ENCODE measurements at regions not wholly inside any gene's neighbourhood (a gene's known extent, or its start where the extent isn't known, plus 50 kb on each side); places are given as distances from the start of the nearest gene placed in this dataset.

GRCh38 chr16:54722210-54722676 lies 208.4 kb upstream of the IRX5 start:
- no peak for DNase-seq

GRCh38 chr16:54720259-54720658 lies 210.4 kb upstream of the IRX5 start:
- DNase-seq, result no peak

DNA sequence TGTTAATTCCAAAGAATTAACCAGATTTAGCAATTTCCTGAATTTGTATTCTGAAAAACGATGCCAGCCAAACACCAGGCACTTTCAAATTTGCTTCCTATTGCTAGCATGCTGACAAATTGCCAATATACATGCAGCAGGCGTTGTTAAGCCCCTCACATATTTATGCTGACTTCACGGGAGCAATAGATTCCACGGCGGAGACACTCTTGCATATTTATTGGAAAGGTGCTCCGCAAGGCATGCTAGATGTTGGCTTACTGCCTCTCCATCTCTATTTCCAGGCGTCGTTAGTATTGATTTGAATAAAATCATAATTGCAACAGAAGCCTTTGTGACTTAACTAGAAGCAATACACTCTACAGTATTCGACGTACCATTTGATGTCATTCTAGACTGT lies 211.0 kb upstream of the IRX5 start:
- no peak for DNase-seq

DNA sequence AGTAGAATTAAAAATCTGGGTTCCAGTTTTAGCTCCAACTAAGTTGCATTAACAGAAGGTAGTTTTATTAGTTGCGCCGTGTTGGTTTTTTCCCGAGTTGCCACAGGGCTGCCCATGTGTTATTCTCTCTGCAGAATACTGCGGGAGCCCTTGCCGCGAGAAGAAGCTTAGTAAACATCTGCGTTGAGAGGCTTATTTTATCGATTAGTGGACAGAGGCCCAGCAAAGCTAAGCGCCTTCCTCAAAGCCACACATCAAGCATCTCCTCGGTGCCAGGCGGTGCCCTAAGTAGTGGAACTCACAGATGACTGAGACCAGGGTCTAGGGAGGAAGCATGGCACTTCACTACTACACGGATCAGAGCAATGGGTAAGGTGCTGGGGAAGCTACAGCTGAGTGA lies 212.3 kb upstream of the IRX5 start:
- no peak for DNase-seq

DNA sequence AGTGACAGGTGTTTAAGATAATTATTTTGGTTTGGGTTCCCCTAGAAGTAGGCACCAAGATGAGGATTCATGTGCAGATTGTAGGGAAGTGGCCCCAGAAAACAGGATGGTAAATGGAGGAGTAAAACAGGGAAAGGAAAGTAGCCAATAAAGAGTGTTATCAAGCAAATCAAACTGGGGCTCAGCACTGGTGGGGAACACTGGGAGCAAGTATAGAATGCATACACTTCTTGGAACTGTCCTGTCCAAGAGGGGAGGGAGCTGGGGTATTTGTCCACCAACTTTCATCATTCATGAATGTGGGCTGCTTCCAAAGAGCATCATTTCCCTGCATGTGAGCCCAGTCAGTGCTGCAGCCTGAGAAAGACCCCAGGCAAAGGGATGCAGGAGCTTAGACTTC lies 215.7 kb upstream of the IRX5 start:
- no peak for DNase-seq

GRCh38 chr16:54712866-54713265 lies 217.8 kb upstream of the IRX5 start:
- no peak for DNase-seq

- DNase-seq, result no peak
Measured at GRCh38 chr16:54707813-54708212, 222.9 kb upstream of the IRX5 start.

DNA sequence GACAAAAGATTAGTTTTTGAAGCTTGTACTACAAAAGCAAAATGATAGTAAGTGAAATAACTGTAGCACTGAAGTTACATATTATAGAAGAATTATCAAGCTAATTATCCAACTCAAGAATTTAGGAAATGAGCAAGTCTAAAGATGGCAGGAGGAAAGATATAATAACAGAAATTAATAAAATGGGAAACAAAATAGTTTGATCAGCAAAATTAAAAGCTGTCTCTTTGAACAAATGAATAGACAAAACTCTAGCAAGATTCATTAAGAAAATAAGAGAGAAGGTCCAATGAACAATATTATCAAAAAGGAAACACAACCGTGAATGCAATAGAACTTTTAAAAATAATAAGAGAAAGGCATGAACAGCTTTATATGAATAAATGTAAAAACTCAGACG lies 224.3 kb upstream of the IRX5 start:
- DNase-seq, result no peak

DNA sequence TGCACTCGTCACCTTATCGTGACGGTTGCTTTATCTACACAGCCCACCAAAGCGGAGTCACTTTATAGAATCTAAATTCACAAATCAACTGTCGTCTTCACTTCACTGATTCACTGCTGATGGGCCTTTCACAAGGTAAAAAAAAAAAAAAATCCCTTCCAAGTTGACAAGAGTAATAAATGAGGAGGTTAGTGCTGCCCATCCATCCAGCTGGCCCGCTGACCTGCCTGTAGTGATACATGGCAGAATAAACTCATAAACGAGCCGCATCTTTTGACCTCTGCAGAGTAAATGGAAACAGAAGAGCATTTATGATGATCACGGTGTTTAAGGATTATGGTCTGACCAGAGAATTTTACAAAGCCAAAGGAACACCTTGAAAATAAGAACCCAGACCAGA lies 227.3 kb upstream of the IRX5 start:
- no peak for DNase-seq

DNA sequence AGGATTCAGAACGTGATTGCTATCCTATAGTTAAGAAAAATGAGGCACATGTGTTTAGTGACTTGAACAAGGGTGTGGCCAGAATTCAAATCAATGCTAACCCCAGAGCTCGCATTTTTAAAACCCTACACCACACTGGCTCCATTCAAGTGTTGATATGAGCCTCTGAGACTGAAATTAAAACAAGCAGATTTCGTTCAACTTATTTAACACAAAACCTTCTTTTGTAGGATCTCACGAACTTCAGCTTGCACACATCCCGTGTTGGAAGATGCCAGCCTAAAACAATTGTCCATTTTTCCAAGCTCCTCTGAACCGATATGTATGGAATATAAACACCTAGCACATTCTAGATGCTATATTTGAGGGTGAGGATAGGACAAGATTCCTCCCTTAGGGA lies 231.0 kb upstream of the IRX5 start:
- no peak for DNase-seq

- no peak for DNase-seq
Measured at GRCh38 chr16:54697677-54698076, 233.0 kb upstream of the IRX5 start.

GRCh38 chr16:54696970-54697369 lies 233.7 kb upstream of the IRX5 start:
- no peak for DNase-seq

- peak; percentile 94 for DNase-seq
Measured at GRCh38 chr16:54696522-54696921, 234.1 kb upstream of the IRX5 start.

DNA sequence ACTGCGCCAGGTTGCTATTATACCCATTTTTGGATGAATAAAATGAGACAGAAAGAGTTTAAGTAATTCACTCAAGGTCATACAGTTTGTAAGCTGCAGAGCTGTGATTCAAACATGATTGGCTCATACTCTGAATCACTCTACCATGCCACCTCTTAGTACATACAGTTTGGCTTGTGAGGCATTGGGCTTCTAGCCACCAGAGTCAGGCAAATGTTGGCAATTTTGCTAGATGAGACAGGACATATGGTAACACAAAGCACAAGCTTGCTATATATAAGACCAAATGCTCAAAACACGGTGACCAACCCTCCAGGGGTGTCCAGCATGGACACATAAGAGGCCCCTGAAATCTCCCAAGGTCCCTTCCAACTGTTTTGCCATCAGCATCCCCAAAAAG lies 236.0 kb upstream of the IRX5 start:
- DNase-seq, result no peak

GRCh38 chr16:54693864-54694263 lies 236.8 kb upstream of the IRX5 start:
- no peak for DNase-seq

DNA sequence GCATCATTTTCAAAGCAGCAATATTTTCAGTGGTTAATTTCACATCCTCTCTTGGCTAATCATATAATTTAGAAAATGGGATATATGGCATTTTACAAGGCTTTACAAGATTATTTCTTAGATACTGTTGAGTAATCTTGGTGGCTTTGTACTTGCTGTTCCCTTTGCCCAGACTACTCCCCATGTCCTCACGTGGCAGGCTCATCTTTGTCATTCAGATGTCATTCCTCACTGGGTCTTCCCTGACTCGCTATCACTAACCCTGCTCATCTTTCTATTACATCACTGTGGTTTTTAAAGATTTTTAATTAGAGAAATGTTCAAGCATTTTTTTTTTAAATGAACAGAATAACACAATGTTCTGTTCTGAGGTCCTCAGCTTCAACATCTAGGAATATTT lies 240.0 kb upstream of the IRX5 start:
- DNase-seq, result no peak

DNA sequence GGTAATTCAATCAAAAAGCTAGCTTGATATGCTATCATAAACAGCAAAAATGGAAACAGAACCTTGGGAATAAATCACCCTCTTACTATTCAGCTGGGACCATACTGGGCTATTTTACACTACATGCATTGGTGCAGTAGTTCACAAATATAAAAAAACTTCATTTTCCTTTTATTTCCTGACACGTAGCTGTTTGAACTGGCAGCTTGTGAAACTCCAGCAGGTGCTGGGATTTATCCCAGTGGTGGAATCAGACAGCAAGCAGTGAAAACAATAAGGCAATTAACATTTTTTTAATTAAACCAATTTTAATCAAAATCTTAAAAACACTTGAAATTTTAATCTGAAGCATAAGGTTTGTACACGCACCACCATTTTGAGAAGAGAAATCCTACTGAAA lies 240.4 kb upstream of the IRX5 start:
- no peak for DNase-seq

GRCh38 chr16:54689072-54689865 lies 241.4 kb upstream of the IRX5 start:
- DNase-seq, result no peak

- DNase-seq, result no peak
Measured at GRCh38 chr16:54688339-54688738, 242.3 kb upstream of the IRX5 start.

GRCh38 chr16:54687043-54687899 lies 243.4 kb upstream of the IRX5 start:
- DNase-seq, result no peak

GRCh38 chr16:54685682-54686081 lies 245.0 kb upstream of the IRX5 start:
- no peak for DNase-seq

GRCh38 chr16:54679531-54679930 lies 251.1 kb upstream of the IRX5 start:
- DNase-seq, result no peak

GRCh38 chr16:54677308-54677950 lies 253.2 kb upstream of the IRX5 start:
- no peak for DNase-seq

DNA sequence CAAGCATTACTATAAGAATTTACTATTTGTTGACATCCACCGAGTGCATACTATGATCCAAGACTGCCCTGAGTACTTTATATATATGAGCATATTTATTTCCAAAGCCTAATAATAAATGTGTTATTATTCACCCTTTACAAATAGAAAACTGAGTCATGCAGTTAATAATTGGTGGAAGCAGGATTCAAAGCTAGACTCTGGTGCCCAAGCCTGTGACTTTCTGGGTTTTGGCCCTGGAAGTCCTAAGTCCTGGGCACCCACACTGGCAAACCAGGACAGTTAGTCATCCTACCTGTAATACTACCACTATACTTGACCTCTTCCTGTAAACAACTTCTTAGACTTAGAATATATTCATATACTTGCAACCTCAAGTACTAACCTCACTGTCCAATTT lies 257.4 kb upstream of the IRX5 start:
- no peak for DNase-seq
